ENCODE measurements at regions not wholly inside any gene's neighbourhood (a gene's known extent, or its start where the extent isn't known, plus 50 kb on each side); places are given as distances from the start of the nearest gene placed in this dataset.
A peak's percentile ranks its signal among the peaks of the same experiment; 100 is the strongest.
"Not testable (repeated sequence)": the region's sequence is repeated elsewhere in the genome, so short reads cannot be mapped to it uniquely, and the experiment has no call there.

- DNase-seq (ENCODE audit: low read depth in 2 of 2), result no peak
These were observed 198.2 kb downstream of the CEP135 start for GRCh38 chr4:56146956-56147355.

GRCh38 chr4:56142088-56142487 is 193.3 kb downstream of the CEP135 start:
- no peak for DNase-seq (ENCODE audit: low read depth in 2 of 2)

GRCh38 chr4:56139241-56139827 is 190.6 kb downstream of the CEP135 start:
- peak; percentile 45 to 50 for DNase-seq (ENCODE audit: low read depth in 2 of 2)

GRCh38 chr4:56134834-56135233 is 186.1 kb downstream of the CEP135 start:
- DNase-seq (ENCODE audit: low read depth in 2 of 2), result not testable (repeated sequence)

GRCh38 chr4:56134266-56134665 is 185.5 kb downstream of the CEP135 start:
- peak; percentile 29 to 31 for DNase-seq (ENCODE audit: low read depth in 2 of 2)

- DNase-seq (ENCODE audit: low read depth in 2 of 2), result no peak
These were observed 184.1 kb downstream of the CEP135 start for GRCh38 chr4:56132835-56133234.

GRCh38 chr4:56132188-56132587 is 183.4 kb downstream of the CEP135 start:
- not testable (repeated sequence) for DNase-seq (ENCODE audit: low read depth in 2 of 2)

GRCh38 chr4:56130606-56131155 is 181.9 kb downstream of the CEP135 start:
- DNase-seq (ENCODE audit: low read depth in 2 of 2), result no peak

GRCh38 chr4:56129431-56129861 is 180.7 kb downstream of the CEP135 start:
- DNase-seq (ENCODE audit: low read depth in 2 of 2), result no peak

GRCh38 chr4:56128213-56128612 is 179.5 kb downstream of the CEP135 start:
- DNase-seq (ENCODE audit: low read depth in 2 of 2), result peak; percentile 56 to 61

- DNase-seq (ENCODE audit: low read depth in 2 of 2), result peak in 1 of 2 experiments; percentile 14
These were observed 179.0 kb downstream of the CEP135 start for GRCh38 chr4:56127716-56128115.

- DNase-seq (ENCODE audit: low read depth in 2 of 2), result no peak
These were observed 174.8 kb downstream of the CEP135 start for GRCh38 chr4:56123547-56123946.

- no peak for DNase-seq (ENCODE audit: low read depth in 2 of 2)
These were observed 174.3 kb downstream of the CEP135 start for GRCh38 chr4:56123051-56123450.

- no peak for DNase-seq (ENCODE audit: low read depth in 2 of 2)
These were observed 170.1 kb downstream of the CEP135 start for GRCh38 chr4:56118845-56119244.

- no peak for DNase-seq (ENCODE audit: low read depth in 2 of 2)
These were observed 169.3 kb downstream of the CEP135 start for GRCh38 chr4:56118055-56118454.

GRCh38 chr4:56115898-56116297 is 167.2 kb downstream of the CEP135 start:
- no peak for DNase-seq (ENCODE audit: low read depth in 2 of 2)

GRCh38 chr4:56112377-56112776 is 163.6 kb downstream of the CEP135 start:
- no peak for DNase-seq (ENCODE audit: low read depth in 2 of 2)

- DNase-seq (ENCODE audit: low read depth in 2 of 2), result no peak
These were observed 157.7 kb downstream of the CEP135 start for GRCh38 chr4:56106180-56107147.

- DNase-seq (ENCODE audit: low read depth in 2 of 2), result no peak
These were observed 155.4 kb downstream of the CEP135 start for GRCh38 chr4:56104188-56104587.

GRCh38 chr4:56102601-56103000 is 153.9 kb downstream of the CEP135 start:
- DNase-seq (ENCODE audit: low read depth in 2 of 2), result no peak

- DNase-seq (ENCODE audit: low read depth in 2 of 2), result no peak
These were observed 150.6 kb downstream of the CEP135 start for GRCh38 chr4:56099378-56099786.

GRCh38 chr4:56093576-56093975 is 144.8 kb downstream of the CEP135 start:
- DNase-seq (ENCODE audit: low read depth in 2 of 2), result no peak

- no peak for DNase-seq (ENCODE audit: low read depth in 2 of 2)
These were observed 143.8 kb downstream of the CEP135 start for GRCh38 chr4:56092540-56092939.
